22Rv1 (cell line): ENCODE measurements at regions not wholly inside any gene's neighbourhood (a gene's known extent, or its start where the extent isn't known, plus 50 kb on each side); places are given as distances from the start of the nearest gene placed in this dataset.

Experiments used
- H3K27ac ChIP-seq: fragments of 450-650 bp; 2 replicates; pipeline ENCODE4 v1.5.1; 2017
- CTCF ChIP-seq: fragments of 450-650 bp; IDR thresholded peaks from 2 replicates; pipeline ENCODE4 v1.5.1; 2017; ENCODE audit warnings: mild to moderate bottlenecking
- ZFX ChIP-seq: fragments of 450-650 bp; IDR thresholded peaks from 2 replicates; pipeline ENCODE4 v1.6.1; 2017; ENCODE audit warnings: antibody characterized with exemption, borderline replicate concordance

- no peak for TF ChIP-seq ZFX
- TF ChIP-seq CTCF = no peak
- H3K27ac ChIP-seq = no peak overlapping the region
Measured at GRCh38 chr4:138650495-138650894, 365.1 kb upstream of the NOCT start.

GRCh38 chr4:138647433-138647832 lies 368.1 kb upstream of the NOCT start:
- no peak overlapping the region for H3K27ac ChIP-seq
- no peak for TF ChIP-seq ZFX
- no peak for TF ChIP-seq CTCF

GRCh38 chr4:138646383-138646782 lies 369.2 kb upstream of the NOCT start:
- H3K27ac ChIP-seq = no peak overlapping the region
- TF ChIP-seq CTCF (no peak), ZFX (no peak)

GRCh38 chr4:138645289-138645688 lies 370.3 kb upstream of the NOCT start:
- no peak overlapping the region for H3K27ac ChIP-seq
- TF ChIP-seq ZFX = no peak
- no peak for TF ChIP-seq CTCF

- H3K27ac ChIP-seq = no peak overlapping the region
- TF ChIP-seq ZFX = no peak
- no peak for TF ChIP-seq CTCF
Measured at GRCh38 chr4:138644322-138644721, 371.3 kb upstream of the NOCT start.

GRCh38 chr4:138643827-138644226 lies 371.8 kb upstream of the NOCT start:
- no peak overlapping the region for H3K27ac ChIP-seq
- no peak for TF ChIP-seq ZFX
- no peak for TF ChIP-seq CTCF

GRCh38 chr4:138639018-138639741 lies 376.4 kb upstream of the NOCT start:
- H3K27ac ChIP-seq = no peak overlapping the region

More at GRCh38 chr4:138639018-138639741, 376.4 kb upstream of the NOCT start:
- TF ChIP-seq CTCF (no peak), ZFX (no peak)
